H1 (cell line): ENCODE measurements at regions not wholly inside any gene's neighbourhood (a gene's known extent, or its start where the extent isn't known, plus 50 kb on each side); places are given as distances from the start of the nearest gene placed in this dataset.
A peak's percentile ranks its signal among the peaks of the same experiment; 100 is the strongest.

Experiments
- CTCF ChIA-PET: fragments of 300-600 bp; sonication (Branson Sonifier 250); formaldehyde crosslinking; loops from one replicate; lab custom pipeline; 2021; ENCODE audit not compliant: partially characterized antibody; lab: Charles Lee
- POLR2A ChIA-PET: fragments of 300-600 bp; sonication (Branson Sonifier 250); formaldehyde crosslinking; loops from one replicate; lab custom pipeline; 2021; ENCODE audit warnings: inconsistent platforms; ENCODE audit not compliant: partially characterized antibody; lab: Charles Lee
- DNase-seq, 2 experiments: peaks; one replicate each; pipeline versions ENCODE4 v3.0.0 to v3.0.0-alpha.2; 2010 to 2022; ENCODE audit warnings: low spot score in 2 of 2, low read depth in 1 of 2, mixed read lengths in 1 of 2
- FAIRE-seq: peaks from 2 replicates; lab custom pipeline; 2011; peaks lifted over from hg19 to GRCh38; lab: Jason Lieb, UNC
- H2AFZ ChIP-seq: 2 replicates; pipeline ENCODE4 v1.8.1; 2012; ENCODE audit warnings: low read length, inconsistent platforms
- H2AK5ac ChIP-seq: 2 replicates; pipeline ENCODE4 v1.6.1; 2013; ENCODE audit warnings: low read depth, low read length
- H2BK120ac ChIP-seq: replicated peaks from 2 replicates; pipeline ENCODE3; 2013; ENCODE audit warnings: low read depth, low read length, inconsistent platforms
- H2BK12ac ChIP-seq: 2 replicates; pipeline ENCODE4 v1.6.1; 2013; ENCODE audit warnings: low read depth, low read length
- H2BK15ac ChIP-seq: 2 replicates; pipeline ENCODE4 v1.6.1; 2013; ENCODE audit warnings: low read length
- H2BK20ac ChIP-seq: 2 replicates; pipeline ENCODE4 v1.6.1; 2013; ENCODE audit warnings: low read length
- H2BK5ac ChIP-seq: 2 replicates; pipeline ENCODE4 v1.6.1; 2013; ENCODE audit warnings: low read depth, low read length
- H3K14ac ChIP-seq: 2 replicates; pipeline ENCODE4 v1.6.1; 2013; ENCODE audit warnings: inconsistent platforms; ENCODE audit not compliant: insufficient read length
- H3K18ac ChIP-seq: 2 replicates; pipeline ENCODE4 v1.6.1; 2013; ENCODE audit warnings: low read length; ENCODE audit errors: extremely low read depth
- H3K23ac ChIP-seq: 2 replicates; pipeline ENCODE4 v1.6.1; 2013; ENCODE audit warnings: inconsistent platforms; ENCODE audit not compliant: insufficient read length
- H3K23me2 ChIP-seq: 2 replicates; pipeline ENCODE4 v1.6.1; 2013; ENCODE audit warnings: low read depth, low read length
- H3K27ac ChIP-seq: 2 replicates; pipeline ENCODE4 v1.6.1; 2011; ENCODE audit warnings: low read depth, low read length, inconsistent platforms
- H3K27me3 ChIP-seq, 4 experiments: replicated peaks in 1 of 4; 1 replicate in 1 of 4; 2 replicates in 3 of 4; pipeline versions ENCODE4 v1.6.1 to v1.8.1; 2011 to 2013; ENCODE audit warnings: low read length in 3 of 4, mild to moderate bottlenecking in 3 of 4, inconsistent platforms in 2 of 4, mixed read lengths in 2 of 4, moderate library complexity in 1 of 4; ENCODE audit not compliant: control insufficient read depth in 3 of 4, insufficient read depth in 3 of 4; ENCODE audit errors: extremely low read depth in 1 of 4
- H3K36me3 ChIP-seq, 4 experiments: 2 replicates each; pipeline versions ENCODE4 v1.6.1 to v1.8.1; 2011 to 2013; ENCODE audit warnings: mild to moderate bottlenecking in 4 of 4, low read length in 3 of 4, moderate library complexity in 2 of 4, control low read depth in 1 of 4, inconsistent platforms in 1 of 4; ENCODE audit not compliant: insufficient read depth in 4 of 4, control insufficient read depth in 2 of 4
- H3K4ac ChIP-seq: replicated peaks from 2 replicates; pipeline ENCODE3; 2013; ENCODE audit warnings: low read length, low read depth, mixed read lengths, inconsistent platforms; ENCODE audit not compliant: insufficient read length
- H3K4me1 ChIP-seq, 4 experiments: replicated peaks in 1 of 4; 1 replicate in 1 of 4; 2 replicates in 3 of 4; pipeline versions ENCODE4 v1.6.1 to v1.8.1; 2011 to 2013; ENCODE audit warnings: low read length in 3 of 4, inconsistent platforms in 2 of 4, mixed read lengths in 1 of 4; ENCODE audit not compliant: insufficient read depth in 4 of 4, control insufficient read depth in 3 of 4
- H3K4me2 ChIP-seq, 2 experiments: 2 replicates each; pipeline versions ENCODE4 v1.6.1 to v1.8.1; 2011 to 2013; ENCODE audit warnings: low read depth in 2 of 2, low read length in 2 of 2, control low read depth in 1 of 2, inconsistent platforms in 1 of 2, mild to moderate bottlenecking in 1 of 2; ENCODE audit not compliant: insufficient read depth in 1 of 2
- H3K4me3 ChIP-seq, 4 experiments: fragments of 200-600, 300-600 bp in 1 of 4; sonication (generic), shearing (Covaris generic), sonication (Bioruptor Twin) in 1 of 4; 2 replicates each; pipeline versions ENCODE4 v1.5.1 to v1.8.1; 2011 to 2016; ENCODE audit warnings: low read length in 4 of 4, low read depth in 3 of 4, control low read depth in 2 of 4, inconsistent platforms in 2 of 4, mild to moderate bottlenecking in 2 of 4, mixed read lengths in 1 of 4, moderate library complexity in 1 of 4; ENCODE audit not compliant: insufficient read depth in 2 of 4; ENCODE audit errors: extremely low read depth in 1 of 4
- H3K56ac ChIP-seq: replicated peaks from 2 replicates; pipeline ENCODE3; 2013; ENCODE audit warnings: low read depth, mild to moderate bottlenecking, mixed read lengths, low read length, inconsistent platforms; ENCODE audit not compliant: insufficient read length
- H3K79me1 ChIP-seq: 2 replicates; pipeline ENCODE4 v1.6.1; 2013; ENCODE audit warnings: low read depth, low read length, control low read depth
- H3K79me2 ChIP-seq, 2 experiments: 2 replicates each; pipeline versions ENCODE4 v1.6.1 to v1.8.1; 2012 to 2013; ENCODE audit warnings: low read length in 2 of 2, mild to moderate bottlenecking in 2 of 2, inconsistent platforms in 1 of 2; ENCODE audit not compliant: insufficient read depth in 2 of 2, control insufficient read depth in 1 of 2
- H3K9ac ChIP-seq, 4 experiments: replicated peaks in 1 of 4; 1 replicate in 1 of 4; 2 replicates in 3 of 4; pipeline versions ENCODE4 v1.6.1 to v1.8.1; 2011 to 2013; ENCODE audit warnings: low read depth in 3 of 4, low read length in 3 of 4, control low read depth in 2 of 4, mild to moderate bottlenecking in 2 of 4, moderate library complexity in 2 of 4, inconsistent platforms in 1 of 4; ENCODE audit errors: extremely low read depth in 1 of 4
- H3K9me3 ChIP-seq, 2 experiments: 2 replicates each; pipeline versions ENCODE4 v1.6.1 to v1.8.1; 2012 to 2013; ENCODE audit warnings: mild to moderate bottlenecking in 2 of 2, moderate library complexity in 2 of 2, control low read depth in 1 of 2, inconsistent platforms in 1 of 2, low read depth in 1 of 2, low read length in 1 of 2, mixed read lengths in 1 of 2; ENCODE audit not compliant: insufficient read depth in 2 of 2
- H4K20me1 ChIP-seq, 2 experiments: replicated peaks in 1 of 2; 2 replicates each; pipeline versions ENCODE3 to v1.8.1; 2011 to 2013; ENCODE audit warnings: inconsistent platforms in 2 of 2, low read length in 2 of 2, mild to moderate bottlenecking in 1 of 2; ENCODE audit not compliant: insufficient read depth in 2 of 2, control insufficient read depth in 1 of 2
- H4K5ac ChIP-seq: 2 replicates; pipeline ENCODE4 v1.6.1; 2013; ENCODE audit warnings: low read length, low read depth, mixed read lengths, inconsistent platforms; ENCODE audit not compliant: insufficient read length
- H4K8ac ChIP-seq: 2 replicates; pipeline ENCODE4 v1.8.0; 2013; ENCODE audit warnings: mild to moderate bottlenecking, moderate library complexity, low read length, inconsistent platforms; ENCODE audit not compliant: insufficient read depth; ENCODE audit errors: extremely low read depth
- H4K91ac ChIP-seq: replicated peaks from 2 replicates; pipeline ENCODE3; 2013; ENCODE audit warnings: low read length, mixed read lengths, inconsistent platforms; ENCODE audit not compliant: insufficient read length
- BACH1 ChIP-seq: IDR thresholded peaks from 2 replicates; pipeline ENCODE4 v1.6.1; 2012; ENCODE audit warnings: low read length, improper control_type of control experiment
- CEBPB ChIP-seq: IDR thresholded peaks from 2 replicates; pipeline ENCODE4 v1.6.1; 2012; ENCODE audit warnings: low read depth, low read length
- CREB1 ChIP-seq: IDR thresholded peaks from 2 replicates; pipeline ENCODE4 v1.6.1; 2012; ENCODE audit warnings: inconsistent platforms
- EP300 ChIP-seq, 2 experiments: IDR thresholded peaks; 1 replicate in 1 of 2; 2 replicates in 1 of 2; pipeline ENCODE4 v1.6.1; 2011 to 2012; ENCODE audit warnings: low read depth in 2 of 2, low read length in 2 of 2, mild to moderate bottlenecking in 2 of 2, borderline replicate concordance in 1 of 2, inconsistent platforms in 1 of 2, moderate library complexity in 1 of 2
- GTF2F1 ChIP-seq: IDR thresholded peaks from 2 replicates; pipeline ENCODE4 v1.6.1; 2012; ENCODE audit warnings: low read depth, low read length, improper control_type of control experiment, borderline replicate concordance
- HDAC6 ChIP-seq: IDR thresholded peaks from one replicate; pipeline ENCODE4 v1.7.1; 2012; ENCODE audit warnings: low read depth, mild to moderate bottlenecking, inconsistent platforms, low read length, moderate library complexity
- KDM4A ChIP-seq: IDR thresholded peaks from one replicate; pipeline ENCODE4 v1.7.1; 2012; ENCODE audit warnings: low read depth, mild to moderate bottlenecking, moderate library complexity, low read length, inconsistent platforms; ENCODE audit not compliant: severe bottlenecking
- POLR2AphosphoS5 ChIP-seq: IDR thresholded peaks from 2 replicates; pipeline ENCODE4 v1.6.1; 2011; ENCODE audit warnings: low read depth, low read length
- POU5F1 ChIP-seq: IDR thresholded peaks from 2 replicates; pipeline ENCODE4 v1.6.1; 2011; ENCODE audit warnings: low read depth, mild to moderate bottlenecking, low read length, moderate library complexity
- SIN3A ChIP-seq, 2 experiments: IDR thresholded peaks in 1 of 2; conservative IDR thresholded peaks in 1 of 2; 2 replicates each; pipeline ENCODE4 v1.6.1; 2011 to 2012; ENCODE audit warnings: low read length in 2 of 2, improper control_type of control experiment in 1 of 2, low read depth in 1 of 2, mild to moderate bottlenecking in 1 of 2
- SIRT6 ChIP-seq: IDR thresholded peaks from one replicate; pipeline ENCODE4 v1.7.1; 2012; ENCODE audit warnings: low read length, inconsistent platforms
- SP2 ChIP-seq: IDR thresholded peaks from 2 replicates; pipeline ENCODE4 v1.6.1; 2012; ENCODE audit warnings: mild to moderate bottlenecking, low read length, inconsistent platforms
- SUZ12 ChIP-seq: fragments of 200-600 bp; sonication (generic); IDR thresholded peaks from 2 replicates; pipeline ENCODE4 v1.6.1; 2012; ENCODE audit warnings: mild to moderate bottlenecking, inconsistent platforms, low read length, moderate library complexity, mixed read lengths
- TAF1 ChIP-seq: IDR thresholded peaks from 2 replicates; pipeline ENCODE4 v1.6.1; 2011; ENCODE audit warnings: mild to moderate bottlenecking, low read depth, low read length
- TBP ChIP-seq: IDR thresholded peaks from 2 replicates; pipeline ENCODE4 v1.6.1; 2011; ENCODE audit warnings: low read depth, low read length, improper control_type of control experiment
- WGBS, 2 experiments: shearing (Covaris generic) in 1 of 2; methylation state at CpG; one replicate each; pipeline versions ENCODE4 v1.1.6 to v1.1.7; 2013 to 2015; ENCODE audit warnings: low lambda C conversion rate in 2 of 2, mixed read lengths in 2 of 2, inconsistent platforms in 1 of 2, low coverage in 1 of 2, missing lambda C conversion rate in 1 of 2; ENCODE audit not compliant: insufficient replicate concordance in 2 of 2, insufficient coverage in 1 of 2, insufficient read length in 1 of 2; ENCODE audit errors: extremely low coverage in 1 of 2, missing lambda C conversion rate in 1 of 2; 5-methylcytosine and 5-hydroxymethylcytosine counted together

GRCh38 chr4:23305026-23305425 lies 584.8 kb downstream of the PPARGC1A start:
- Histone ChIP-seq H3K14ac (no peak overlapping the region), H3K18ac (no peak overlapping the region), H2BK12ac (no peak overlapping the region), H3K23me2 (no peaks in the 10 kb centered on the region), H3K79me1 (no peaks in the 10 kb centered on the region), H3K9me3 (no peaks in the 10 kb centered on the region), H3K4me3 (no peak overlapping the region), H3K27ac (no peak overlapping the region), H3K4ac (no peak overlapping the region)
- CTCF ChIA-PET = interaction anchor here (0.6 to 1.0 kb wide), 5 partner anchors 32 to 1156 kb away, joined by 3 to 4 read pairs (median 3); no protein-coding TSS in a partner anchor
- WGBS, 2 experiments = 77% methylated on average over 1 of the region's 1 CpG; no CpG with 5 or more reads in 1 of the 2 experiments
- no peak for TF ChIP-seq POLR2AphosphoS5
- no peak for TF ChIP-seq CEBPB
- TF ChIP-seq TBP = no peak
- no peak for TF ChIP-seq SP2
- TF ChIP-seq HDAC6 = no peak
- no peak for TF ChIP-seq SUZ12
- no peak for TF ChIP-seq EP300 (IDR thresholded peaks at IDR 0.05; ENCODE audit: borderline replicate concordance in 1 of 2, low read depth in 2 of 2, low read length in 2 of 2)
- no peak for TF ChIP-seq KDM4A
- TF ChIP-seq POU5F1 = no peak
- no peak for TF ChIP-seq GTF2F1
- no peak for TF ChIP-seq SIN3A (conservative IDR thresholded peaks at IDR 0.05 in 1 of 2, IDR thresholded peaks at IDR 0.05 in 1 of 2; ENCODE audit: low read depth in 1 of 2, low read length in 2 of 2)
- TF ChIP-seq CREB1 = no peak
- no peak for TF ChIP-seq BACH1
- TF ChIP-seq SIRT6 = no peak
- TF ChIP-seq TAF1 = no peak
- TF ChIP-seq, all 59 proteins: peak for 0
- no peaks in the 10 kb centered on the region for H4K20me1 ChIP-seq
- no peak overlapping the region for H2BK120ac ChIP-seq
- no peaks in the 10 kb centered on the region for H3K79me2 ChIP-seq
- no peak overlapping the region for H2BK5ac ChIP-seq
- POLR2A ChIA-PET = no interaction called here
- no peak overlapping the region for H2BK20ac ChIP-seq
- H2BK15ac ChIP-seq = no peak overlapping the region
- H3K9ac ChIP-seq = no peak overlapping the region
- 0 out of 2 replicates have a peak overlapping the region, but pooled peaks have one; percentile 18 for H2AFZ ChIP-seq
- H3K4me2 ChIP-seq = no peak overlapping the region
- no peaks in the 10 kb centered on the region for H3K27me3 ChIP-seq
- H4K8ac ChIP-seq = no peak overlapping the region
- no peak for DNase-seq
- H3K4me1 ChIP-seq = no peaks in the 10 kb centered on the region
- H4K91ac ChIP-seq = no peak overlapping the region
- no peak overlapping the region for H3K56ac ChIP-seq
- no peak overlapping the region for H4K5ac ChIP-seq
- no peak overlapping the region for H2AK5ac ChIP-seq
- no peak overlapping the region for H3K23ac ChIP-seq
- H3K36me3 ChIP-seq = no peaks in the 10 kb centered on the region
- FAIRE-seq = no peak
